ENCODE measurements at regions not wholly inside any gene's neighbourhood (a gene's known extent, or its start where the extent isn't known, plus 50 kb on each side); places are given as distances from the start of the nearest gene placed in this dataset.

- no TSS peak for BruUV-seq (replicated peaks)
- Histone ChIP-seq H3K36me3 (ENCODE audit: control insufficient read depth, insufficient read depth, low read length) (no peaks in the 10 kb centered on the region), H3K27me3 (ENCODE audit: control insufficient read depth in 2 of 2, insufficient read depth in 2 of 2, low read length in 2 of 2) (no peaks in the 10 kb centered on the region), H2AFZ (ENCODE audit: low read depth, low read length) (no peak overlapping the region), H3K9me3 (replicated peaks; ENCODE audit: control insufficient read depth, insufficient read depth, low read depth, low read length) (no peaks in the 10 kb centered on the region), H3K9ac (ENCODE audit: insufficient read depth in 1 of 2, low read depth in 2 of 2, low read length in 2 of 2) (no peak overlapping the region), H3K9me1 (ENCODE audit: control insufficient read depth, insufficient read depth, low read length) (no peaks in the 10 kb centered on the region), H4K20me1 (replicated peaks; ENCODE audit: control insufficient read depth, insufficient read depth, low read length) (no peaks in the 10 kb centered on the region), H3K4me2 (ENCODE audit: insufficient read depth, low read length) (no peak overlapping the region), H3K27ac (ENCODE audit: extremely low read depth, low read depth, low read length) (no peak overlapping the region), H3K4me1 (replicated peaks in 1 of 2; ENCODE audit: control insufficient read depth in 2 of 2, insufficient read depth in 2 of 2, low read length in 2 of 2) (no peaks in the 10 kb centered on the region), H3K79me2 (ENCODE audit: control insufficient read depth, insufficient read depth, low read length) (no peaks in the 10 kb centered on the region), H3K4me3 (no peak overlapping the region)
- intact Hi-C loops (cut with micrococcal nuclease), result loop anchor here (2.0 to 5.0 kb wide), 2 partner anchors 580 to 679 kb away; no protein-coding TSS in a partner anchor
- in situ Hi-C loops (cut with MboI), result loop anchor here (25.0 kb wide), 1 partner anchor 574 kb away; no protein-coding TSS in a partner anchor
- DNase-seq (ENCODE audit: extremely low read depth in 1 of 4, low spot score in 3 of 4) (no peak), ATAC-seq (no peak), FAIRE-seq (no peak)
- POLR2A ChIA-PET, result no interaction called here
- CTCF ChIA-PET (ENCODE audit: low intra/inter-chr PET ratio), result interaction anchor here (0.5 to 1.6 kb wide), 2 partner anchors 581 to 582 kb away, joined by 3 to 5 read pairs; no protein-coding TSS in a partner anchor
- 0% methylated on average over 1 of the region's 1 CpG for WGBS (ENCODE audit: insufficient coverage, low coverage, missing lambda C conversion rate)
- TF ChIP-seq, protein P1, sequence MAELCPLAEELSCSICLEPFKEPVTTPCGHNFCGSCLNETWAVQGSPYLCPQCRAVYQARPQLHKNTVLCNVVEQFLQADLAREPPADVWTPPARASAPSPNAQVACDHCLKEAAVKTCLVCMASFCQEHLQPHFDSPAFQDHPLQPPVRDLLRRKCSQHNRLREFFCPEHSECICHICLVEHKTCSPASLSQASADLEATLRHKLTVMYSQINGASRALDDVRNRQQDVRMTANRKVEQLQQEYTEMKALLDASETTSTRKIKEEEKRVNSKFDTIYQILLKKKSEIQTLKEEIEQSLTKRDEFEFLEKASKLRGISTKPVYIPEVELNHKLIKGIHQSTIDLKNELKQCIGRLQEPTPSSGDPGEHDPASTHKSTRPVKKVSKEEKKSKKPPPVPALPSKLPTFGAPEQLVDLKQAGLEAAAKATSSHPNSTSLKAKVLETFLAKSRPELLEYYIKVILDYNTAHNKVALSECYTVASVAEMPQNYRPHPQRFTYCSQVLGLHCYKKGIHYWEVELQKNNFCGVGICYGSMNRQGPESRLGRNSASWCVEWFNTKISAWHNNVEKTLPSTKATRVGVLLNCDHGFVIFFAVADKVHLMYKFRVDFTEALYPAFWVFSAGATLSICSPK (IDR thresholded peaks at IDR 0.05; ENCODE audit: borderline replicate concordance), result no peak
- TF ChIP-seq GABPB1 (CRISPR knock-in tag; IDR thresholded peaks at IDR 0.05) (no peak), MLLT1 (IDR thresholded peaks at IDR 0.05) (no peak), BRF1 (IDR thresholded peaks at IDR 0.05; ENCODE audit: borderline replicate concordance, extremely low read depth, insufficient read length) (no peak), TBL1XR1 (IDR thresholded peaks at IDR 0.05; ENCODE audit: low read length in 2 of 2) (no peak), NFE2 (IDR thresholded peaks at IDR 0.05; ENCODE audit: low read depth) (no peak), ZNF12 (CRISPR knock-in tag; IDR thresholded peaks at IDR 0.05) (no peak), RREB1 (CRISPR knock-in tag; IDR thresholded peaks at IDR 0.05) (no peak)
- TF ChIP-seq, protein P2, sequence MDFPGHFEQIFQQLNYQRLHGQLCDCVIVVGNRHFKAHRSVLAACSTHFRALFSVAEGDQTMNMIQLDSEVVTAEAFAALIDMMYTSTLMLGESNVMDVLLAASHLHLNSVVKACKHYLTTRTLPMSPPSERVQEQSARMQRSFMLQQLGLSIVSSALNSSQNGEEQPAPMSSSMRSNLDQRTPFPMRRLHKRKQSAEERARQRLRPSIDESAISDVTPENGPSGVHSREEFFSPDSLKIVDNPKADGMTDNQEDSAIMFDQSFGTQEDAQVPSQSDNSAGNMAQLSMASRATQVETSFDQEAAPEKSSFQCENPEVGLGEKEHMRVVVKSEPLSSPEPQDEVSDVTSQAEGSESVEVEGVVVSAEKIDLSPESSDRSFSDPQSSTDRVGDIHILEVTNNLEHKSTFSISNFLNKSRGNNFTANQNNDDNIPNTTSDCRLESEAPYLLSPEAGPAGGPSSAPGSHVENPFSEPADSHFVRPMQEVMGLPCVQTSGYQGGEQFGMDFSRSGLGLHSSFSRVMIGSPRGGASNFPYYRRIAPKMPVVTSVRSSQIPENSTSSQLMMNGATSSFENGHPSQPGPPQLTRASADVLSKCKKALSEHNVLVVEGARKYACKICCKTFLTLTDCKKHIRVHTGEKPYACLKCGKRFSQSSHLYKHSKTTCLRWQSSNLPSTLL (IDR thresholded peaks at IDR 0.05), result no peak
Measured at GRCh38 chr4:103786593-103786992, 66.8 kb upstream of the TACR3 start.
